Gastroesophageal sphincter (tissue), 3 donors: ENCODE measurements at regions not wholly inside any gene's neighbourhood (a gene's known extent, or its start where the extent isn't known, plus 50 kb on each side); places are given as distances from the start of the nearest gene placed in this dataset.

ENCODE experiments used
- CTCF ChIP-seq, 4 experiments: fragments of 200-600 bp in 2 of 4; fragments of 450-650 bp in 2 of 4; sonication (generic) in 1 of 4; IDR thresholded peaks; one replicate each; pipeline ENCODE4 v1.5.1; 2017 to 2019; ENCODE audit warnings: antibody characterized with exemption in 4 of 4, mild to moderate bottlenecking in 2 of 4, moderate library complexity in 2 of 4
- POLR2A ChIP-seq, 2 donors: fragments of 450-650 bp; IDR thresholded peaks; one replicate each; pipeline ENCODE4 v1.6.1; 2017; ENCODE audit warnings: antibody characterized with exemption in 2 of 2, mild to moderate bottlenecking in 2 of 2, moderate library complexity in 1 of 2

GRCh38 chr5:74384851-74385250 is 255.7 kb downstream of the ENC1 start:
- TF ChIP-seq CTCF (IDR thresholded peaks at IDR 0.05) (no peak), POLR2A (IDR thresholded peaks at IDR 0.05) (no peak)
